HG02610 (cell line): ENCODE measurements at regions not wholly inside any gene's neighbourhood (a gene's known extent, or its start where the extent isn't known, plus 50 kb on each side); places are given as distances from the start of the nearest gene placed in this dataset.

Source experiments
- ATAC-seq: cut with Tn5 transposase; IDR thresholded peaks from one replicate; pipeline ENCODE4 v1.9.1; 2021; ENCODE audit warnings: mild to moderate bottlenecking, moderate library complexity; ENCODE audit not compliant: unreplicated experiment

DNA sequence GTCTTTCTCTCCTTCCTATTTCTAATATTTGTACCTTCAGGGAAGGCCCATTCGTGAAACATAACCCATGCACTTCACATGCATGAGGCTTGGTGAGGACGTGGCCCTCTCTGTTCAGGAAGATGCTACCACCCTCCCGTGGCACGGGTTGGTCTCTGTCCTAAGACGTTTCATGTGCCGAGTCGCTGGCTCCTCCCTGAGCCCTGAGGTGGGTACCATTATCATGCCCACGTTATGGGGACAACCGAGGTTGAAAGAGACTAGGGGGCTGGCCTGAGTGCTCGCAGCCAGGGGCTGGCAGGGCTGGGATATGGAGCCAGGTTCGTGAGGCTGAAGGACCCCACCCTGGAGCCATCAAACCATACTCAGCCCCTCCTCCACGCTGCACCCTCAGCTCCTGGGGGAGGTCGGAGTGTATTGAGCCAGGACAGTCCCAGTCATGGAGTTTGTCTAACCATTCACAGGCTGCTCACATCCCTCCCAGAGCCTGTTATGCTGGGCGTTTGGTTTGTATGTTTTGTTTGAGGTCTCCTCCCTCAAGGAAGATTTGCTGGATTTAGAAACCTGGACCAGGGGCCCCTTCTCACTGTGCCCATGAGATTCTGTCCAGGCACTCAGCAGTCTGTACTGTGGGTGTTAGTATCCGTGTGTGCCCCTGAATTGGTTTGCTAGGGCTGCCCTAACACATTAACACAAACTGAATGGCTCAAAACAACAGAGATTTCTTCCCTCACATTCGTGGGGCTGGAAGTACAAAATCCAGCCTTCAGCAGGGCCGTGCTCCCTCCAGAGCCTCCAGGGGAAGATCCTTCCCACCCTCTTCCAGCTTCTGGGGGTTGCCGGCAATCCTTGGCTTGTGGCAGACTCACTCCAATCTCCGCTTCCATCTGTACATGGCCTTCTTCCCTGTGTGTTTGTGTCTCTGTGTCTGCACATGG is 88.3 kb downstream of the ANKRD60 start:
- no peak for ATAC-seq

DNA sequence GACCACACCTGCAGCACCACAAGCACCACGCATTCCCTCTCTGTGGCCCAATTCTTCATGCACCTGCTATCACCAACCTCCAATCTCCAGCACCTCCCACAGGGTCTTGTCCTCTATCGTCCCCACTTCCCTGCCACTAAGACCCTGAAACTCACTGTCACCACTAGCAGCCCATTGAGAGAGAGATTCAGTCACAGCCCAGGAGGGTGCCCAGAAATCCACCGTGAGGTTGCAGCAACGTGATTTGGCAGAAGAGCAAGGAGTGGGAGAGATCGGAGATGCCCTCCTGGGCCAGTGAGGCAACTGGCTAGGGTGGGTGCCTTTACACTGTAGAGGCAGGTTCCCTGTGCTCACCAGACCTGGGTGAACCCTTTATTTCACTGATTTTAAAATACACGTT is 90.1 kb downstream of the ANKRD60 start:
- no peak for ATAC-seq

DNA sequence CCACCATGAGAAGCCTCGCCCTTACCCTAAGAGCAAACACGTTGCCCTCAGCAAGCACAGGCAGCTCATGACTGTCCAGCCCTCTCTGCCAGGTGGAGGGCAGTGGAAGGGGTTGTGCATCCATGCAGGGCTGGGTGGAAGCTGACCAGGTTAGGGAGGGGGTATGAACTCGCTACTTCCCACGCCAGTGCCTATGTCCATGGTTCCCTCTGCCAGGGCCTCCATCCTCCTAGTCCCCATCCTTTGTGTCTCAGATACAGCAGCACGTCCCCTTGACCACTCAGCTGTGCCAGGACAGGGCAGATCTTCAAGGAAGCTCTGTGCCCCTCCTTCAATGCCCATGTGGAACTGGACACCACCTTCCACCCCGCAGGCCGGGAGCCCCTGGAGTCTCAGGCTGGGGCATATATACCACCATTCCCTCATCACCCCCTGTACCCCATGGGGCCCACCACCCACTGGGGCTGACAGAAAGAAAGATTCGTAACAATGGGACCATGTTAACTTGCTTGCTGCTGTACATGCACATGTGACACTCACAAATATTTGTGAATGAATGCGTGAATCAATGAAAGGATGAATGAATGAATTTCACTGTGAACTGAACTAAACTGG is 90.7 kb downstream of the ANKRD60 start:
- no peak for ATAC-seq

DNA sequence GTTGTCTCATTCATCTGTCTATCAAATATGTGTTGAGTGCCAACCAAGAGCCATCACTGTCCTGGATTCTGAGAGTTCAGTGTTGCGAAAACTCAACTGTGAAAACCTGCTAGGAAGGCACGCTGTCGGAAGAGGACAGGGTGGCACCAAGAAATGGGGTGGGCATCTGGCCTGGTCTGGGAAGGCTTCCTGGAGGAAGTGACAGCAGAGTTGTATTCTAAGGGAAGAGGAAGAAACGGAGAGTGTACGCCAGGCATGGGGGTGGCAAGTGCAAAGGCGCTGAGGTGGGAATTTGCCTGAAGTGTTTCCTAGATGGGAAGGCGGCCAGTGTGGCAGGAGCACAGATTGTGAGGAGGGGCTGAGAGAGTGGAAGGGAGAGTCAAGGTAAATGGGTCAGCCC is 91.2 kb downstream of the ANKRD60 start:
- ATAC-seq = no peak

DNA sequence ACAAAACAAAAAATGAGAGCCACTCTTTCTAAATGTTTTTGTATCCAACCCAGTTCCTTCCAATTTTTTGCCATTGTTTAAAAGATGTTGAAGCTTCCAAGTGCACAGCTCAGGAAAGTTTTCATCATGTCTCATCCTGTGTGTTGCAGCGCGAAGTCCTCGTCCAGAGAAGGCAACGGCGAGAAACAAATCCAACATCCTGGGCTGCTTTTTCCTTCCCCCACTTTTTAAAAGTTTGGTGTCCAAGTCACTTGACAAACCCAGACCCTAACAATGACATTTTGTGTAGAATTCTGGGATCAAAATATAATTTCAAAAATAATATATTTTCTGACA is 92.3 kb downstream of the ANKRD60 start:
- ATAC-seq = no peak

DNA sequence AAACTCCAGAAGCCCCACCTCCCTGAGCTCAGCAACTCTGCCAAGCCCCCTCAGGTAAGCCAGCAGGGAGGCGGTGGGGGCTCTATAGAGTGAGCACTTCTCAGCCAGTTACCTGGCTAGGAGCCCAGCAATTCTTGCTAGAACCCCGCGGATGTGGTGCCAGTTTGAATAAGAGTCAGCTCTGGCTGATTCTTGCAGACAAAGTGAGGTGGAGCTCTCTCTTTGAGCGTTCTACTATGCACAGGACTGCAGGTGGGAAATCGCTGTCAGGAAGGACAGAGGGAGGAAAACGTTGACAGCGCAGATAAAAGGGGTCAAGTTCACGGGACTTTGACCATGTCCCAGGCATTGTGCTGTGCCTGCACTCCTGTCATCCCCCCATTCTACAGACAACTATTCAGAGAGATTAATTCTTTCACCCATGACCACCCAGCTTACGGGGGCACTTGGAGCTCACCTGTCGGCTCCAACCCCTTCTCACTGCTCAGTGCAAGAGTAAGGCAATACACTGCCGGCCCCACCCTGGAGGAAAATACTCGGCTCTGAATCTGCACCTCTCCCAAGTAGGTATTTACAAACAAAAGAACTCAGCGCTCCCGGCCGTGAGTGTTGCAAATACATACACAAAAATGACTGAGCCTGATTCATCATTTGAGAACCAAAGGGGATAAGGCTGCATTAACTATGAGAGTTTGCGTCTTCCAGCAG is 92.9 kb downstream of the ANKRD60 start:
- ATAC-seq = no peak

DNA sequence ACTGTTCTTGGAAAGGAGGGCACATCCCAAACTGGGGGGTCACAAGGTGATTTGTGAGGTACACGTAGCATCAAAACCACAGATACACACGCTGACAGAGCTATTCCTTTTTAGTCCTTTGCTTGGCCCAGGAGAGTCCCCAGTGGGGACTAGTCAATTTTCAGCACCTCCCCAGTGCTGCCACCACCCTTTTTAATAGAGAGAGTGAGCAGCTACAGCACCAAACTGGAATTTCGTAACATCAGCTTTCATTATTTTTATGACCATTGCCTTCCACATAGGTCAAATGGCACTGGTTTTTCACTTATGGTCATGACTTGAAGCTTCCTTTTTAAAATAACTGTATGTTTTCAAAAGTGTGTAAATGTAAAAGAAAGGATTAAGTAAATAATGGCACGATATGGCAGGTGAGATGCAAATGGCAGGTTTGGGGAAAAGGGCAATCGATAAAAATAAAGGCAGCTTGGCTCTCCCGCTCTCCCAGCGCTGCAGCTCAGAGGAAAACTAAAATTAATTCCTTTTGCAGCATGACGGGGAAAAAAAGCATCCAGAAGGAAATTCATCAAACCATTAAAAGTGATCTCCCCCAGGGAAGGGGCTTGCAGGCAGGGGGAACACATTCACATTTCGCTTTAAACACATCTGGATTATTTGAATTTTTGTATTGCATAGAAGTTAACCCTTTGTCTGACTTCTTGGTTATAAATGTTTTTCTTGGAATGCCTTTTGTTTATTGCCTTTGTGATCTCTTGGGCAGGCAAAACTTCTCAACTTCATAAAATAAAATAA is 95.2 kb downstream of the ANKRD60 start:
- no peak for ATAC-seq

DNA sequence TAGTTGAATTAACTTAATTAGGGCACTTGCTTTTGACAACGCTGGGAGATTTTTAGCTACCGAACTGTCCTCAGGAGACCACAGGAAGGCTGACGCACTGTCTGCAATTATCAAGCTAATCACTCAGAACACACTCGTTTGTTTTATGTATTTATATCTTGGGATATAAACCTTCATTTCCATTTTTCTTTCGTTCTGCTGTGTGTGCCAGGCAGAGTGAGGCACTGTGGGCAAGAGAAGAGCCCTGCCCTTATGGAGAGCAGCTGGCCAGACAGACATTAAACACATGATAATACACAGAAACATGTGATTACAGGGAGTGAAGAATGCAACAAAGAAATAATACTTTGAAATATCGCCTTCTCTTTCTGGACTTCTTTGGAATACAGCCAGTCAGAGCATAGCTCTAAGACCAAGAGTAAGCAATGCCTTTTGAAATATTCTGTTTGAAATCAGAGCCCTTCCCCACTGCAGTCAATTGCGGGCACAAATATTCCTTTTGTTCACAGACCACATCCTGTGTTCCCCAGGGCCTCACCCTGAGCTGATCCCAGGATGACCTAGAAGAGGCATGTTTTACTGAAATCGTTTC is 96.8 kb downstream of the ANKRD60 start:
- ATAC-seq = no peak

DNA sequence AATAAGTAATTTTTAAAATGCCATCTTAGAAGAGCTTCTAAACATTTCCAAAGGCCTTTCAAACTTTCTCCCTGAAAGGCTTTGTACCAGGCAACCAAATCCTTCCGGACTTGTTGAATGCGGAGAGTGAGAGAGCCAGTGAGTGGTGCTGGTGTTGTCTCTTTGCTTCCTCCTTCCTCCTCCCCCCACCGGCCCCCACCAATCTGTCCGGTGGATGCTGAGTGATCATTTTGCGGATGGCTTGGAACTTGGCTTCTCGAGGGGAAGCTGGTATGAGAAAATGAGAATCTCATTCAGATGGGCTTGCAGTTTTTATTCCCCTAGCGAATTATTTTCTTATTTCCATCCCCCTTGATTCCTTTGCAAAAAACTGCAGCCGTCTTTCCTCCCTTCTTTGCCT is 97.3 kb downstream of the ANKRD60 start:
- no peak for ATAC-seq

DNA sequence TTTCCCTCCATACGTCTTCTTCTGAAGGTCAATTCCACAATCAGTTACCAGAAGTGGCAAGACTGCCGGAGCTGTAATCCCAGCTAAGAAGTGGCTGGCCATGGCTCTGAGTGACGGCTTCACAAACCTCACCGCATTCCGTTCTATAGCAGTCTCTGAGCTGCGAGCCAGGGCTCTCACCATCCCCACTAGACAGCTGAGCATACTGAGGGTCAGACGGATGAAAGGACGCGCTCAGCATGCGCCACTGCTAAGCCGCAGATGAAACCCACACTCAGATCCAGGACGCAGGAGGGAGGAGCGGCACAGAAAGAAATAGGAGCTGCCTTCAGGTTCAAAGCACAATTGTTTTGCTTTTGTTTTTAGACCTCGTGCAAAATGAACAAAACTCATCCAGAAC is 97.9 kb downstream of the ANKRD60 start:
- no peak for ATAC-seq

DNA sequence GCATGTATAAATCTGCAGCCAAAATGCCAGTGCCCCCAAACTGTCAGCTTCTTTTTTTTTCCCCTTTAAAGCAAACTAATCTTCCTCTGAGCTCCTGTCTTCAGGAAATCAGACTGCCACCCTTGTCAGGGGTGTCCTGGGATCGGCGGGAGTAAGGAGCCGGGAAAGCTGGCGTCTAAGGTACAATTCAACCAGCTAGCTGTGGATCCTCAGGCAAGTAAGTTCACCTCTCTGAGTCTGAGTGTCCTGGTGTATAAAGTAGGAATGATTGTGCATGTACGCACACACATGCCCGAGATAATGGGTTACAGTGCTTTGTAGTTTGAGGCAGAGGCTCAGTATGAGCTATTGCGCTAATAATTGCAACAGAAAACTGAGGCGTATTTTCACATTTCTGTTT is 98.3 kb downstream of the ANKRD60 start:
- ATAC-seq = no peak

DNA sequence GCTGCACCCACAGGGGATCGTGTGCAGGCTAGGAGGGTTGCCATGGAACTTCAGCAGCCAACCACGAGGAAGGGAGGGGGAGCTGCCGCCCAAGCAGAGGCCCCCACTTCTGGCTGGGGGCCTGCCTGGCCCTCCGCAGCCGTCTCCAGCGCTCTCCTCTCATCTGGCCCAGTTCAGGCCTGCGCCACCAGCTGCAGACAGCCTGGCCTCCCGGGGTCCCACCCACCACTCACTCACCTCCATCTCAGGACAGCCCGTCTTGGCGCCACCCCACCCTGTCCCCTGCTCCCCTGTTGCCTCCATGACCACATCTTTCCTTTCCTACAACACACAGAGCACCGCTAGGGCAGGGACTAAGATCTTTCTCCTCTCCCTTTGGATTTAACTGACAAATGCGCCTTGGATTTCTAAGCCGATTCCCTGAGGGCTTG is 98.7 kb downstream of the ANKRD60 start:
- no peak for ATAC-seq

DNA sequence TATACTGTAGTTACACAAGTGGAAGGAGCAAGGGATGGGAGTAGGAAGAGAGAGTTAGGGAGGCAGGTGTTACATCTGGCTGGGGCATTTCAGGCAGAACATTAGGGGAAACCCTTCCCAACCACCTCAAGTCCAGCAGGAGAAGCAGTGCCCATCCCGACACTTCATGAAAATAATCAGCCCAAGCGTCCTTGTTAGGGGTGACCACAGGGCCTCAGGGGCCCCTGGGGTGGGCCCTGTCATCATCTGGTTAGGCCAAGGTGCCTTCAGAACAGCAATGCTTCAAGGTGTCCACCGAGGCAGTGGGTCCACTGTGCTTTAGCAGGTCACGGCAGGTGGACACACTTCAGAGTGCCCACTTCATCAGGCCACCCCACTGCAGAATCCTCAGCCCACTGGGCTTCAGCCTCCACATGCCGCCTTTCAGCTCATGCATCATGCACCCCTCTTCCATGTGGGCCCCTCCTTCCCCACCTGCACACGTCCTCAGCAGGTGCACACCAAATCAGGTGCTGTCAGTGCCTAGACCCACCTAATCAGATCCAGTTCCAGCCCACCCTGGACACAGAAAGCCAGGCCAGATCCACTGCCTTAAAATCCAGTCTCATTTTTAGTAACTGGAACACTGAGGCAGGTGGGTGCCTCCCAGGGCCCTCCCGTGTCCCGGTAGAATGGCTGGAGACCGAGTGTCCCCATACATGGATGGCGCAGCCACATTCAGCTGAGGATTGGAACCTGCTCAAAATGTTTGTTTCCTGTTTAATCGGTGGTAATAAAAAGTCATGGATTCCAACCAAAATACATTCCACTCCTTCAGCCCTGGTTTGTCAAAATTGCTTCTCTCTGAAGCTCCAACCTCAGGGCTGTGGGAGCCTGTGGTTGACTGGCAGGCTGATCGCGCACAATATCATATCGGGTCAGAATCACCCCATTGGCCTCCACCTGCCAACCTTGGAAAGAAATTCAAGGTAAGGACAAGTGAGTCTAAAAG is 99.5 kb downstream of the ANKRD60 start:
- ATAC-seq = no peak

DNA sequence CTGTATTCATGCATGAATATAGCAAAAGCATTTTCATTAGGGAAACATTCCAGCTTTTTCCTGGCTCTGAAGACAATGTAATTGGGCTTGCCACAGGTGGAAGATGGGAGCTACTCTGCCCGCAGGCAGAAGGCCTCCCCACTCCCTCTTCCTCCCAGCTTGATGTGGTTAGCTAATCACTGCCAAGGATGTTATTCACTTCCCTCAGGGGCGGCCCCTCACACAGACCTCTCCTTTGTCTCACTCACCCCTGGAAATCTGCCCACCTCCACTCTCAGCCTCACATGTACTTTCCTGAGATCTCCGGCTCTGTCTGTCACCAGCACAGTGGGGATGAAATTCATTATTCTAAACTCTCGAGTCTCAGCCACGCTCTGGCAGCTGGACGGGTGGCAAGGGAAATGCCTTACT is 100.7 kb downstream of the ANKRD60 start:
- ATAC-seq = no peak

DNA sequence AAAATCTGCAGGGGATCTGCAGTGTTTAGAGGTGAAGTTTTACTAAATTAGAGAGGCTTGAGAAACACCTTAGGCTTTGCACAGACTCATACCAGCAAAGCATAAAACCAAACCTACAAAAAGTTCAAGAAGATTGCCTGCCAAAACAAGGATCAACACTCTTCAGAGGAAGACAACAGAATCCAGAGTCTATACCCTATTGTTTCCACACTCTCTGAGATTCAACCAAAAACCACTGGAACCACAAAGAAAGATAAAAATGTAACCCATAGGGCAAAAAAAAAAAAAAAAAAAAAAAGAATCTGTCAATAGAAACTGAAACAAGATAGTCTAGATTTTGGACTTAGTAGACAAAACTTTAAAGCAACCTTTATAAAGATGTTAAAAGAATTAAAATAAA is 102.7 kb downstream of the ANKRD60 start:
- ATAC-seq = no peak

DNA sequence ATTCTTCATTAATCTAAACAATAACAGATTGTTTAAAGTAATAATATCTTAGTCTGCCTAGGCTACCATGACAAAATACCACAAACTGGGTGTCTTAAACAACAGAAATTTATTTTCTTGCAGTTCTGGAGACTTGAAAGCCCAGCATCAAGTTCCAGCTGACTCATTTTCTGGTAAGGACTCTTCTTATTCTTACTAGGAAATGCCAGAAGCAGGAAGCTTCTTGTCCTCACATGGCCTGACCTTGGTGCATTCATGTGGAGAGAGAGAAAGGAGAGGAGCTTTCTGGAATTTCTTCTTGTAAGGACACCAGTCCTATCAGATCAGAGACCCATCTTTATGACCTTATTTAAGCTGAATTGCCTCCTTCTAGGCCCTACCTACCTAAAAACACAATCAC is 110.5 kb downstream of the ANKRD60 start:
- no peak for ATAC-seq

DNA sequence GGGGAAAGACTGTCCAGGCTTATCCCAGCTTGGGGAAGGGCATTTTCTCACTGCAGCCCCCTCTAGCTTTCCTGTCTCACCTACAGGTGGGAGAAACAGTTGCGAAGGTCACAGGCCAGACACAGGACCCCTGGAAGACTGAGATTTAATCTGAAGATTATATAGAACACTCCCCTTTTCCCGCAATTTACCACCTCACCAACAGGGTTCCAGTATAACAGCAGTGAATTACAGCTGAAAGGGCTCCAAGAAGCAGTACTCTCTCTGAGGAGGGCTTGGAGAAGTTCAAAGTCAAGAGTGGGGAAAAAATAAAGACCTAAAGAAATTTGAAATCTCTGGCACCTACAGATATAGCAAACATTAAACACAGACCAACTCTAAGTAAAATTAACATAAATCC is 111.9 kb downstream of the ANKRD60 start:
- no peak for ATAC-seq

DNA sequence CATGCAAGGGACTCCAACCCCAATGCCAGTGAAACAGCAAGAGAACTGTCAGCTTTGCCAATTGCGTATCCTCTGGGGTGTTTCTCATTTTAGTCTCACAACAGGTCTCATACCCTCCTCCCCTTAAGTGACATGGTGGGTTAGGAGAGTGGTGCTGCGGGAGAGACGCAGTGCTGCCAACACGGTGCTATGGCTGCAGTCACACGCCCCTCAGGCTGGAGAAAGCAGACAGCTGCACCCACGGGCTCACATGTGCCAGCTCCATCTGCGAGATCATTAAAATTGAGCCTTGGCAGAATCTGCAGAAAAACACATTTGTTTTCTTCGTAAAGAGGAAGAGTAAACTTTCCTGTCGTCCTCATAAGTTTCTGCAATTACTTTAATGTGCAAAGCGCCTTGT is 114.7 kb downstream of the ANKRD60 start:
- no peak for ATAC-seq

DNA sequence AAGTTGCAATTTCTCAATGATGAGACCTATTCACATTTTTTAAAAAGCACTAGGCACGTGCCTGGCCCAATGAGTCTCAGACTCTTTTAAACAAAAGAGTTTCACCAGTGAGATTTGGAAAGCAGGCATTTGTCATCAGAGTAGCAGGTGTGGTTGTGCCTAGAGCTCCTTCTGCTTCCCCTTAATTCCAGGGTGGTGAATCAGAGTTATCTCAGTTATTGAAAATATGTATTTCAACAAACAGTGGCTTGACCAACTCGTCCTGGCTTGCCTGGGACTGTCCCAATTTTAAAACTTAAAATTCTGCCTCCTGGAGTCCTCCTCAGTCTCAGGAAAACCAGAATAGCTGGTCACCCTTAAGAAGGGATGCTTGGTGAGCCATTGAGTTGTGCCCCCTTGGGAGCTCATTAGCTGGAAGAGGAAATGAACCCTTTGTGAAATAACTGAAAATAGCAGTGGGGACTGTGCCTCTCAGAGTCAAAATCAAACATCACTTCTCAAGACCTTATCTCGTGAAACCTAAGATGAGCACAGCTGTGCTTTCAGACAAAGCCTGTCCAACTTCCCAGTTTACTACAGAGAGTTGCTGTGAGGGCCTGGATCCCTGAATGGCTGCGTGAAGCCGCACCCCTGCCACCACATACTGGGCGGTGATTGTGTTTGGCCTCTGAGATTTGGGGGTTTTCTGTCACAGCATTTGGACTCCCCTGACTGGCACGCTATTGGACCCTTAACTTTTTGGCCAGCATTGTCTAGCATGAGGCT is 116.3 kb downstream of the ANKRD60 start:
- no peak for ATAC-seq
